GM18907 (cell line): ENCODE measurements at regions not wholly inside any gene's neighbourhood (a gene's known extent, or its start where the extent isn't known, plus 50 kb on each side); places are given as distances from the start of the nearest gene placed in this dataset.

Experiments
- ATAC-seq: cut with Tn5 transposase; IDR thresholded peaks from one replicate; pipeline ENCODE4 v1.9.1; 2021; ENCODE audit warnings: mild to moderate bottlenecking, moderate library complexity; ENCODE audit not compliant: unreplicated experiment

GRCh38 chr3:88921986-88922385, 185.4 kb upstream of the EPHA3 start:
- no peak for ATAC-seq

DNA sequence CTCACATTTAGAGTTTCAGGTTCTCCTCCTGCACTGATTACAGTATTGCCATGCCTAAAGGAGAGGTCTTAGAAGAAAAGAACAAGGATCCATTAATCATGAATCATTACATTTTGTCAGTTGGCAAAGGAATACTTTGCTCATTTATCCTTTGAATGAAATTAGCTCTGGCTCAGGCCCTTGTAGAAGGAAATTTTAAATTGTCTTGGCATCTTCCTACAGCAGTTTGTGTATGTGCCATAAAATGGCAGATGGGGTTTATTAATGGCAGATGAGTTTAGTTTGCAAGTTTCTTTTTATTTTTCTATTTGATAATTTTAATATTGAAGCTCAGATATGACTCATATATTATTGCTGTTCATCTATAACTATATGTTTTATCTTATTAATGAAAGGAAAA, 181.2 kb upstream of the EPHA3 start:
- no peak for ATAC-seq

- ATAC-seq, result no peak
These were observed 176.8 kb upstream of the EPHA3 start for GRCh38 chr3:88930611-88931010.

DNA sequence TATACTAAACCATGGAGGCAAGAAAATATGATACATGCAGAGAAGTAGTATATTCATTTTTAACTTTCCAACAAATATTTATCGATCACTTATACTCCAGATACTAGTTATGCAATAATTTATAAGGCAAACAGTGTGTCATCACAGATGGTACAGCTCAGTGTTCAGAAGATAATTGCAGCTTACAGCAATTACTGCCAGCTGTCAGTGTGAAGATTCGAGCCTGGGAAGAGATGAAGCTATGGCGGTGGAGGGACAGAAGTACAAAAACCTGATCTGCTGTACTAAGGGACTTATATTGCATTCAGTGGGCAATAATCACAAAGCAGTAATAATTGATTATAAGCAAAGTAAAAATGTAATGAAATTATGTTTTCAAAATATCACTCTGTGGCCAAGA, 170.6 kb upstream of the EPHA3 start:
- no peak for ATAC-seq

DNA sequence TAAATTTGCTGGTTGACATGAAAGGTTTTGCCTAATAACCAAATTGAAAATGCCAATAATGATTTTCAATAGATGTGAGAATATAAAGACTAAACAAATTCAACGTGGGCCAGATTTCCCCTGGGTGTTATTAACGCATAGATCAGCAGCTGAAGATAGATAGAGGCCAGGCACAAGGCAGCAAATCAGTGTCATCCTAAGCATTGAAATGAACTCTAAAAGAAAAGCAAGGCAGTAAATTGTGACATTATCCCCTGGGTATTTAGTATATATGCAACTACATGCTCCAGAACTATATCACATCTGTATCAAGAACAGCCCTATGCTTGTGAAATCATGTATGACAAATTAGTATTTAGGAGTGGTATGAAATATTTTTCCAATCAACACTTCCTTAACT, 167.1 kb upstream of the EPHA3 start:
- ATAC-seq, result no peak

DNA sequence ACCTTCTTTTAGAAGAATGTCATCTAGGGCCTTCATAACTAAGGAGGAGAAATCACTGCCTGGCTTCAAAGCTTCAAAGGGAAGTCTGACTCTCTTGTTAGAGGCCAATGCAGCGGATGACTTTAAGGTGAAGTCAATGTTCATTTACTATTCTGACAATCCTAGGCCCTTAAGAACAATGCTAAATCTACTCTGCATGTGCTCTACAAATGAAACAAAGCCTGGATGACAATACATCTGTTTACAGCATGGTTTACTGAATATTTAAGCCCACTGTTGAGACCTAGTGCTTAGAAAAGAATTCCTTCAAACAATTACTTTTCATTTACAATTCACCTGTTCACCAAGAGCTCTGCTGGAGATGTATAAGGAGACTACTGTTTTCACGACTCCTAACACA, 160.4 kb upstream of the EPHA3 start:
- ATAC-seq, result no peak

- ATAC-seq, result no peak
These were observed 152.6 kb upstream of the EPHA3 start for GRCh38 chr3:88954853-88955252.

- no peak for ATAC-seq
These were observed 152.1 kb upstream of the EPHA3 start for GRCh38 chr3:88955274-88955673.

GRCh38 chr3:88957711-88958439, 149.5 kb upstream of the EPHA3 start:
- ATAC-seq, result no peak

GRCh38 chr3:88960019-88960418, 147.4 kb upstream of the EPHA3 start:
- no peak for ATAC-seq

DNA sequence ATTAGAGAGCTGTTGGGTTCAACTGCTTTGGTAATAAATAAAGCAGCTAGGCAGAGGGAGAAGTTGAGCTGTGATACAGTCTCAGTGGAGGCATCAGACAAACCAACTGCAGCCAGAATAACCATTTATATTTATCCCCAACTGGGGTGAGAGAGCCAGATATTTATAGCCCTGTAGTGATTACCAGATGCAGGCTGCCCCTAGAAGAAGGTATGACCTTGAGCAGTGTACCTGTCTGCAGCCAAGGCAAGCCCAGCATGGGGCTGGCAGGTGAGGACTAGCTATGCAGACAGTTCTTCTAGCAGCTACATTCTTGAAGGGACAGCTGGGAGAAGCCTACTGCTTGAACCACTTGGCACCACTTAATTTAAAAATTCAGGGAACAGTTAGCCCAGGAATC, 144.4 kb upstream of the EPHA3 start:
- no peak for ATAC-seq

- no peak for ATAC-seq
These were observed 127.7 kb upstream of the EPHA3 start for GRCh38 chr3:88979760-88980159.

DNA sequence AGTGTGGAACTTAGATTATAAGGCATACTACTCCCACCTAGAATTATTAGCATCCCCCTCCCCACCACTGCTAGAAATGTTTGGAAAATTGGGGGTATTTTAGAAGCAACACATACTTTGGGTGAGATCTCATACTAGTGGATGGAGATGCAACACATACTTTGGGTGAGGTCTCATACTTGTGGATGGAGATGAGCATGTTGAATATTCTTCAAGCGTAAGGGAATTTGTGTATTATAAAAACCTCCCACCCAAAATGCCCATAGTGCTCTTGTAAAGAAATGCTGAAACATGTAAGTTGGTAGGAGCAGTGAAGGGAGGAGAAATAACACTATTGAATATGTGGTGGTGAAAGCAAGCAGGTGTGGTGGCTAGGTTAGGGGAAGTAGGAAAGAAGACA, 124.0 kb upstream of the EPHA3 start:
- no peak for ATAC-seq

DNA sequence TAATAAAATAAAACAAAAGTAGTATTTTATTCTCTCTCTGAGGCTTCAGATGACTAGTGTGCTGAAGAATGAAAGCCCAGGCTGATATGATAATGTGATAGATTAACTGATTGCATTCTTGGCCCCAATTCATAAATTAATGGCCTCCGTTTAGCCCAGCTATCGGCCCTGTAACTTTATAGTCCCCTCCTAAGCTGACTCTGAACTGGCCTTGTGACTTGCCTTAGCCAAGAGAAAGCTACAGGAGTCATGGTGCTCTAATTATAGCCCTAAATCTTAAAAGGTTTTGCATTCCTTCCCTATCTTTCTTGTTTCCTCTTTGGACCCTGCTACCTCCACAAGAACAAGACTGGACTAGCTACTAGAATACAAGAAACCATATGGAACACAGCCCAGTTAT, 123.2 kb upstream of the EPHA3 start:
- no peak for ATAC-seq

DNA sequence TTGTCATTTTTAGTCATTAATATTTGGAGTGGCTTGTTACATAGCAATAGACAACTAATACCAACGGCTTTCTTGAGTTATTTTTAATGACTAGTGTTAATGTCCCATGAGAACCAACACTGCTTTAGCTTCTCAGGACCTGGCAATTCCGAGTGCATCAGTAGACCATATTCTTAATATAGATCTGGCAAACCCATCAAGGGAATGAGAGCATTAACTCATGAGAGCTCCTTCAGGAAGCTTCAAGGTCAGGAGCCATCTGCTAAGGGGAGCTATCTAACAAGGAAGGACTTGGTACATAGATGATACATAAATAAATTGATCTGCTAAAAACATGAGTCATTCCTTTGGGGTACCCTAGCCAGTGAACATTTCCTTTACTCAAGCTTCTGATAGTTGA, 122.6 kb upstream of the EPHA3 start:
- ATAC-seq, result no peak

GRCh38 chr3:88985491-88985890, 121.9 kb upstream of the EPHA3 start:
- no peak for ATAC-seq

DNA sequence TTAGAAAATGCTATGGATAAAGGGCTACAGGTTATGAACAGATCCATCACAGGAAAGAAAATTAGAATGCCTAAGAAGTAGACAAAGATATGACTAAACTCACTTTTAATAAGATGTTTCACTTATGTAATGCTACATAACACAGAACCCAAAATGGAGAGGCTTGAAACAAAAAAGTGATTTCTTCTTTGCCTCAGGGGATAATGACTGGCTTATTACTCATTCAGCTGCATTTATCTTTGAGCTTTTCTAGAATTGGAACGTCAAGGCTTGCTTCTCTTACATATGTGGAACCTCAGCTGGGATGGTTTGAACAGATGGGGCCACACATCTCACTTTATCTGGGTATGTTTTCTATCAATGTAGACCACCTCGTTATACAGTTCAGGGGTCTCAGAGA, 120.6 kb upstream of the EPHA3 start:
- no peak for ATAC-seq

DNA sequence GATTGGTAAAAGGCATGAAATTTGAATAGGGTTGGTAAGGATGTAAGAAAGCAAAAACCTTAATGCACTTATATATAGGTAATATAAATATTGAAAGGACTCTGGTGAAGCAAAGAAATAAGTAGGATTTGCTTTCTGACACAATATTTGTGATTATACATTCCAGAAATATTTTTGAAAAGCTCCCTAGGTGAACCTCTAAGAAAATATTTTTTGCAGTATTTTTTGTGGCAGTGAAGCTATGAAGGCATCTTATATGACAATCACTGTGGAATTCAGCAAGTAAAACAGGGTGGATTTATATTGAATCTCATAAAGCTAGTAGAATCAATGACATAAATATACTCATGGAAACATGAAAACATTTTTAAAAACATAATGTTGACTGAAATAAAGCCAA, 119.6 kb upstream of the EPHA3 start:
- ATAC-seq, result no peak

DNA sequence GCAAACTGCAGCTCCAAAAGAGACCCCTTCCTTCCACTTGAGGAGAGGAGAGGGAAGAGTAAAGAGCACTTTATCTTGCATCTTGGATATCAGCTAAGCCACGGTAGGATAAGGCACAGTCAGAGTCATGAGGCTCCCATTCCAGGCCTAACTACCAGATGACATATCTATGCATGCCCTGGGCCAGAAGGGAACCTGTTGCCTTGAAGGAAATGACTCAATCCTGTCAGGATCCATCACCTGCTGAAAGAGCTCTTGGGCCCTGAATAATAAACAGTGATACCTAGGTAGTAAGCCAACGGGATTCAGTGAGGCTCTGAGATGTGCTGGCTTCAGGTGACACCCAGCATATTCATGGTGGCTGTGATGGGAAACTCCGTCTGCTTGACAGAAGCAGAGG, 118.5 kb upstream of the EPHA3 start:
- no peak for ATAC-seq

DNA sequence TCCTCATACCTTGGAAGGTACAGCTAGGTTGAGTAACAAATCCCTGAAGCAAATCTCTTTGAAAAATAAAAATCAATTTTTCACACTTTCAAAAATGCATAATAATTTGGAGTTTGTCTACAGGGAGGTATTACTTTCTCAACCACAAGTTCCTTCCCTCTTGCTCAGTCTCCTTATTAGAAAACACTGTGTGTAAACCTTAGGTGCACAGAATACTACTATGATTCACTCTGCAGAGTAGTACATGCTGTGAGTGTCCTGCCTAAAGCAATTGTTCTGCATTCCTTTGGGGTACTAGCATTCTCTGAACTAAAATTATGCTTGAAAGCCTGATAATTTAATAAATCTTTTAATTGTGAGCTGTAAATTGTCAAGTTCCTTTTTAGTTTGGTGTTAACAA, 115.9 kb upstream of the EPHA3 start:
- ATAC-seq, result no peak

GRCh38 chr3:88996691-88997090, 110.7 kb upstream of the EPHA3 start:
- no peak for ATAC-seq

DNA sequence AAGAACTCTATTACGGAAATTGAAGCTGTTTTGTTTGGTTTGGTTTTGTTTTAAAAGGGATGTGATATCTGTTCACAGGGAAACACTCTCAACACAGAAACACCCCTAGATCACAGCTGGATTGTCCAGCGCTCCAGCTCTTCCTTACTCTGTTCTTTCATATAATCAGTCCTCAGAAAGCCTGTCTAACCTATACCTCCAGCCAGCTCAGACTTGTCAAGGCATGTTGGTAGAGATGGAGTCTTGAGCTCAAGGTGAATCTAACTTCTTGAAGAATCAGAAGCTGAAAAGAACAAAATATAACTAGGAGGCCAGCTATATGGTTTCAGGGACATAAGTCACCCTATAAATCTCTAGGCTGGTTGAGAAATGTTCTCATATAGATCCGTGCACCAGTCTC, 110.2 kb upstream of the EPHA3 start:
- ATAC-seq, result no peak

GRCh38 chr3:89000886-89001285, 106.5 kb upstream of the EPHA3 start:
- ATAC-seq, result no peak
